GM12864 (cell line): ENCODE measurements at regions not wholly inside any gene's neighbourhood (a gene's known extent, or its start where the extent isn't known, plus 50 kb on each side); places are given as distances from the start of the nearest gene placed in this dataset.
"Not testable (repeated sequence)": the region's sequence is repeated elsewhere in the genome, so short reads cannot be mapped to it uniquely, and the experiment has no call there.

Experiments used
- DNase-seq: peaks from one replicate; pipeline ENCODE4 v3.0.0-alpha.2; 2011; ENCODE audit warnings: low read depth
- H3K4me3 ChIP-seq: 2 replicates; pipeline ENCODE4 v1.5.1; 2011; ENCODE audit warnings: mild to moderate bottlenecking, low read depth, low read length, control low read depth
- TF ChIP-seq, protein P1 (sequence below): IDR thresholded peaks from 2 replicates; pipeline ENCODE4 v1.5.1; 2011; ENCODE audit warnings: low read depth, mild to moderate bottlenecking, moderate library complexity, low read length, control low read depth, inconsistent platforms; ENCODE audit errors: missing control alignments

DNA sequence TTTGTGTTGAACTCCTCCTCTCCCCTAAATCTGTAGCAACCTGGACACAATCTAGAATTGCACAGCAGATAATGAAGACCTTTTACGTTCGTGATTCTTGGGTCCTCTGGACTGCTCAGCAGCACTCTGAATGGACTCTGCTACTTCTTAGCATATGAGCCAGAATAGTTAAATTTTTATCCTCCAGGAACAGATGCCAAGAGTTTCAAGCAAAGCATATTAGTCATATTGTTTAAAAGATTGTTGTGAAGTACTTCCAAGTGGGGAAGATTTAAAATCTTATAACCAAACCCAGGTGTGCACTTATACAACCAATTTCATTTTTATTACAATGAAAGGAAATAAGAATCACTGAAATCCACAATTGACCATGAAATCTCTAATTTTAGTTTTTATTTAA lies 118.9 kb upstream of the EXOC2 start:
- DNase-seq: no peak
- H3K4me3 ChIP-seq: no peak overlapping the region
- TF ChIP-seq, protein P1, sequence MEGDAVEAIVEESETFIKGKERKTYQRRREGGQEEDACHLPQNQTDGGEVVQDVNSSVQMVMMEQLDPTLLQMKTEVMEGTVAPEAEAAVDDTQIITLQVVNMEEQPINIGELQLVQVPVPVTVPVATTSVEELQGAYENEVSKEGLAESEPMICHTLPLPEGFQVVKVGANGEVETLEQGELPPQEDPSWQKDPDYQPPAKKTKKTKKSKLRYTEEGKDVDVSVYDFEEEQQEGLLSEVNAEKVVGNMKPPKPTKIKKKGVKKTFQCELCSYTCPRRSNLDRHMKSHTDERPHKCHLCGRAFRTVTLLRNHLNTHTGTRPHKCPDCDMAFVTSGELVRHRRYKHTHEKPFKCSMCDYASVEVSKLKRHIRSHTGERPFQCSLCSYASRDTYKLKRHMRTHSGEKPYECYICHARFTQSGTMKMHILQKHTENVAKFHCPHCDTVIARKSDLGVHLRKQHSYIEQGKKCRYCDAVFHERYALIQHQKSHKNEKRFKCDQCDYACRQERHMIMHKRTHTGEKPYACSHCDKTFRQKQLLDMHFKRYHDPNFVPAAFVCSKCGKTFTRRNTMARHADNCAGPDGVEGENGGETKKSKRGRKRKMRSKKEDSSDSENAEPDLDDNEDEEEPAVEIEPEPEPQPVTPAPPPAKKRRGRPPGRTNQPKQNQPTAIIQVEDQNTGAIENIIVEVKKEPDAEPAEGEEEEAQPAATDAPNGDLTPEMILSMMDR: no peak

DNA sequence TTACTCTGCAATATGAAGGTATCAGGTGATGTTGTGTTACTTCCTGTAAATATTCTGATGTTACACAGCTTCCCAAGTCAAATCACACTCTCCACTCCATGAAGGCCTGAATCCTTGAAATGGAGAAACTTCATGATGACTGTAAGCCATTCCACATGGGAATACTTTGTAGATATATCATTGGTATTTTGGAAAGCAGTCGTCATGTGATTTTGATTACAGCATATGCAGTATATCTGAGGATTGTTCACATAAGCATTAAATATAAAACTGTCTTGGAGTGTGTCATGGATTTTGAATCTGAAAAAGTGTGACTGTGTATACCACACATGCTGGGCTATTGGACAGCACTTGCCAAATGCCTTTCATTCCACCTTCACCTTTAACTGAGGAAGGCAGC lies 118.3 kb upstream of the EXOC2 start:
- DNase-seq: no peak
- TF ChIP-seq, protein P1: no peak
- no peak overlapping the region for H3K4me3 ChIP-seq

DNA sequence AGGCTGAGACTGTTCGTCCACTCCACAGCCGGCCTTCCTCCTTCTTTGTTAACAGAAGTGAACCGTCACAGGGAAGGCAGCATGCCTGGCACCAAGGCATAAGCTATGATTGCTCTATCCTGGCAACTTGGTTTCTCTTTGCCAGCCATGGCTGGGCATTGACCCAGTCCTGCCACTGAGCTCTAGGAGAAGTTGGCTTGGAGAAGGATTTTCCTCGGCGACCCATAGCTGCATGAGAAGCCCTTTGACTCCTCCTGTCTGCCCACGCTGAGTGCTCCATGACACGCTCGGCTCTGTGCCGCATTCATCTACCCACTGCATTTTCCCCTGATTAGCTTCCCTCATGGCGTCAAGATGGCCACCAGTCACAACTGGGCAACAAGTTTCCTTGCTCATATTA lies 111.8 kb upstream of the EXOC2 start:
- no peak overlapping the region for H3K4me3 ChIP-seq
- TF ChIP-seq, protein P1: no peak
- DNase-seq: no peak

DNA sequence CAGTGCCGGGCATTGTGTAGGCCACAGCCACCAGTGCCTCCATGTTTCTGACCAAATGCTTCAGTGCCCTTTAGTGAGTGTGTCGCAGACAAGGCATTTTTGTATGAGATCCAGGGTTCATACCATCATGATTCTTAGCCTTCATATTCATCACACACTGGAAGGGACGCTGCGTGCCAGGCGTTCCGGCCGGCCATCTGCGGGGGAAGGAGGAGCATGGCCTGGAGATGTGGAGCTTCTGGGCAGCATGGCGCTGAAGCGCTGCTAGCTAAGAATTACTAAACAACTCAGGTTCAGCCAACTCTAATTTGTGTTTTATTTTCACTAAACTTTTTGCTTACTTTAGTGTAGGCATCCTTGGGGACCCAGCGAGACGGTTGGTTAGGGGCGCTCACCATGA lies 111.4 kb upstream of the EXOC2 start:
- TF ChIP-seq, protein P1: no peak
- no peak overlapping the region for H3K4me3 ChIP-seq
- no peak for DNase-seq

DNA sequence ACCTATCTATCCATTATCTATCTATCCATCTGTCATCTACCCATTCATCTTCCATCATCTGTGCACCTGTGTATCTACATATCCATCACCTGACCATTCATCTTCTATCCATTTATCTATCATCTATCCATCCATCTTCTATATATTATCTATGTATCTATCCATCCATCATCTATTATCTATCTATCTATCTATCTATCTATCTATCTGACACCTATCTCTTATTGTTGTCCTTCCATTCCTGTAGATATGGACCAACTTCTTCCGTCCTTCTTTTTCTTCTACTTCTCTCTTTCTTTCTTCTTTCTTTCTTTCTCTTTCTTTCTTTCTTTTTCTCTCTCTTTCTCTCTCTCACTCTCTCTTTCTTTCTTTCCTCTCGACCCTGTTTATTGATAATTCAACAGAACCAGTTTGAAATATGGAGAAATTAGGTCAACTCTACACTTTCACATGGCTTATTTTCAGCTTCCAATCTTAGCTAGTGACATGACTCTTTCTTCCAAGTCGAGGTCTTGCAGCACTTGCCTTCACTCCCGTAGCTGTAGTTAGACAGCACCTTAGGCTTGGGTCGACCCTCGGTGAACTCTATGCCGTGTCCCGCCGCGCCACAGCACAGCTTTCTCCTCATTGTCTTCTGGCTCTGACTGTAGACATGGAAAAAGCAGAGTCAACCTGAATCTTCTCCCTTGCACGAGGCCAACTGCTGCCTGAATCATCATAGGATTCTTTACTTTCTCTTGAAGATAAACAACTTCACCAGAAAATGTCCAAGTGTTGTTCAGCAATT lies 110.4 kb upstream of the EXOC2 start:
- no peak for DNase-seq
- TF ChIP-seq, protein P1: no peak
- no peak overlapping the region for H3K4me3 ChIP-seq

DNA sequence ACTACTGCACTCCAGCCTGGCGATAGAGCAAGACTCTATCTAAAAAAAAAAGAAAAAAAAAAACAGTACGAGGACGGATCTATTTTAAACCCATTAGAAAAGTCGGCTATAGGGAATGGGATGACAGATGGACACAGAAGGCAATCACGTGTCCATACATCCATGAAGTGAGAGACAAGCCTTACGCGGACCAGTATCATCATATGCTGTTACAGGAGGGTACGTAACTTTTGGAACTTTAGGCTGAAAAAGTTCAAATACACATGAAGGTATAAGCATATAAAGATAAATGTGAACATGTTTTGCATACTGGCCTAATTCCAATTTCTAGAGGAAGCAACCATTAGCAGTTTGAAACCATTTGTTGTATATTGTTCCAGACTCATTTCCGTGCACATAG lies 109.8 kb upstream of the EXOC2 start:
- TF ChIP-seq, protein P1: no peak
- no peak for DNase-seq
- no peak overlapping the region for H3K4me3 ChIP-seq

DNA sequence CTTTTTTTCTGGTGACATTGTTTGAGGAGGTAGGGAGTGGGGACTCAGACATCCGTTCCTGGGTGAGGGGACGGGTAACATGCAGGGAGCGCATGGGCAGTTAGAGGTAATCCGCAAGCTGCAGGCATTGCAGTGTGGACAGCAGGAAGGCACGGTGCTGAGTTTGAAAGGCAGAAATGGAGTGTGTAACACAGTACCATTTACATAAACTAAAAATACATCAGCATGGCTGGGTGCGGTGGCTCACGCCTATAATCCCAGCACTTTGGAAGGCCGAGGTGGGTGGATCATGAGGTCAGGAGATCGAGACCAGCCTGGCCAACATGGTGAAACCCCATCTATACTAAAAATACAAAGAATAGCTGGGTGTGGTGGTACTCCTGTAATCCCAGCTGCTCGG lies 109.3 kb upstream of the EXOC2 start:
- not testable (repeated sequence) for DNase-seq

More for the DNA sequence above, 109.3 kb upstream of the EXOC2 start:
- H3K4me3 ChIP-seq: not testable (repeated sequence)
